GM12878 (cell line): ENCODE measurements at regions not wholly inside any gene's neighbourhood (a gene's known extent, or its start where the extent isn't known, plus 50 kb on each side); places are given as distances from the start of the nearest gene placed in this dataset.

Source experiments
- BHLHE40 ChIP-seq, 2 experiments: fragments of 450-650 bp in 1 of 2; IDR thresholded peaks; 2 replicates each; pipeline ENCODE4 v1.6.1; 2011 to 2017; ENCODE audit warnings: low read depth in 2 of 2, borderline replicate concordance in 1 of 2, improper control_type of control experiment in 1 of 2, low read length in 1 of 2, mild to moderate bottlenecking in 1 of 2
- MXI1 ChIP-seq: fragments of 150-350 bp; IDR thresholded peaks from 2 replicates; pipeline ENCODE4 v1.6.1; 2011; ENCODE audit warnings: low read depth, mild to moderate bottlenecking, inconsistent platforms, low read length, improper control_type of control experiment
- NFIC ChIP-seq: IDR thresholded peaks from 2 replicates; pipeline ENCODE4 v1.6.1; 2012; ENCODE audit warnings: low read depth, mild to moderate bottlenecking, inconsistent platforms, low read length, moderate library complexity
- NFYB ChIP-seq: IDR thresholded peaks from 2 replicates; pipeline ENCODE4 v1.6.1; 2011; ENCODE audit warnings: low read depth, mild to moderate bottlenecking, low read length, improper control_type of control experiment, moderate library complexity; ENCODE audit not compliant: insufficient read depth
- NRF1 ChIP-seq: conservative IDR thresholded peaks from 2 replicates; pipeline ENCODE4 v1.6.1; 2011; ENCODE audit warnings: mild to moderate bottlenecking, low read depth, low read length, improper control_type of control experiment
- POLR2A ChIP-seq: IDR thresholded peaks from 2 replicates; pipeline ENCODE4 v1.6.1; 2011; ENCODE audit warnings: low read depth, mild to moderate bottlenecking, low read length
- SUZ12 ChIP-seq: fragments of 200-600 bp; sonication (generic); IDR thresholded peaks from one replicate; pipeline ENCODE4 v1.6.1; 2018; ENCODE audit warnings: antibody characterized with exemption, mild to moderate bottlenecking; ENCODE audit not compliant: unreplicated experiment
- YBX1 ChIP-seq: fragments of 450-650 bp; IDR thresholded peaks from 2 replicates; pipeline ENCODE4 v1.6.1; 2016; ENCODE audit warnings: antibody characterized with exemption

GRCh38 chr3:177421481-177421785, 224.2 kb upstream of the TBL1XR1 start:
- no peak for TF ChIP-seq POLR2A
- no peak for TF ChIP-seq NFYB
- TF ChIP-seq BHLHE40 (IDR thresholded peaks at IDR 0.05; ENCODE audit: borderline replicate concordance in 1 of 2, low read depth in 2 of 2, low read length in 1 of 2): no peak
- TF ChIP-seq SUZ12: no peak
- TF ChIP-seq MXI1: no peak
- TF ChIP-seq NRF1: no peak
- no peak for TF ChIP-seq YBX1
- no peak for TF ChIP-seq NFIC
